ENCODE measurements at regions not wholly inside any gene's neighbourhood (a gene's known extent, or its start where the extent isn't known, plus 50 kb on each side); places are given as distances from the start of the nearest gene placed in this dataset.
"Not testable (repeated sequence)": the region's sequence is repeated elsewhere in the genome, so short reads cannot be mapped to it uniquely, and the experiment has no call there.

GRCh38 chr22:48076008-48076407 lies 1313.6 kb downstream of the TBC1D22A start:
- DNase-seq: no peak

GRCh38 chr22:48075604-48076003 lies 1313.2 kb downstream of the TBC1D22A start:
- no peak for DNase-seq

- DNase-seq: no peak
Measured at GRCh38 chr22:48072777-48073176, 1310.3 kb downstream of the TBC1D22A start.

- no peak for DNase-seq
Measured at GRCh38 chr22:48071828-48072227, 1309.4 kb downstream of the TBC1D22A start.

- DNase-seq: no peak
Measured at GRCh38 chr22:48071305-48071704, 1308.9 kb downstream of the TBC1D22A start.

GRCh38 chr22:48070760-48071159 lies 1308.3 kb downstream of the TBC1D22A start:
- no peak for DNase-seq

- no peak for DNase-seq
Measured at GRCh38 chr22:48070083-48070482, 1307.6 kb downstream of the TBC1D22A start.

GRCh38 chr22:48069256-48069655 lies 1306.8 kb downstream of the TBC1D22A start:
- DNase-seq: no peak

GRCh38 chr22:48068323-48068885 lies 1306.0 kb downstream of the TBC1D22A start:
- DNase-seq: no peak

GRCh38 chr22:48065892-48066291 lies 1303.4 kb downstream of the TBC1D22A start:
- no peak for DNase-seq

GRCh38 chr22:48061726-48062125 lies 1299.3 kb downstream of the TBC1D22A start:
- DNase-seq: no peak

- no peak for DNase-seq
Measured at GRCh38 chr22:48060266-48060665, 1297.8 kb downstream of the TBC1D22A start.

GRCh38 chr22:48059521-48059920 lies 1297.1 kb downstream of the TBC1D22A start:
- DNase-seq: not testable (repeated sequence)

- DNase-seq: no peak
Measured at GRCh38 chr22:48057116-48057835, 1294.8 kb downstream of the TBC1D22A start.

- DNase-seq: no peak
Measured at GRCh38 chr22:48055827-48056226, 1293.4 kb downstream of the TBC1D22A start.

GRCh38 chr22:48055185-48055584 lies 1292.7 kb downstream of the TBC1D22A start:
- DNase-seq: no peak

GRCh38 chr22:48054596-48054995 lies 1292.1 kb downstream of the TBC1D22A start:
- no peak for DNase-seq

GRCh38 chr22:48053973-48054372 lies 1291.5 kb downstream of the TBC1D22A start:
- no peak for DNase-seq

- DNase-seq: no peak
Measured at GRCh38 chr22:48053486-48053885, 1291.0 kb downstream of the TBC1D22A start.

- no peak for DNase-seq
Measured at GRCh38 chr22:48052621-48052890, 1290.1 kb downstream of the TBC1D22A start.

GRCh38 chr22:48051796-48052620 lies 1289.6 kb downstream of the TBC1D22A start:
- no peak for DNase-seq

- no peak for DNase-seq
Measured at GRCh38 chr22:48050836-48051235, 1288.4 kb downstream of the TBC1D22A start.

GRCh38 chr22:48049116-48049515 lies 1286.7 kb downstream of the TBC1D22A start:
- no peak for DNase-seq
